NCI-H2029 (cell line): ENCODE measurements at regions not wholly inside any gene's neighbourhood (a gene's known extent, or its start where the extent isn't known, plus 50 kb on each side); places are given as distances from the start of the nearest gene placed in this dataset.

Experiments
- DNase-seq: peaks from one replicate; lab custom pipeline; 2025; lab: John Stamatoyannopoulos, UW

DNA sequence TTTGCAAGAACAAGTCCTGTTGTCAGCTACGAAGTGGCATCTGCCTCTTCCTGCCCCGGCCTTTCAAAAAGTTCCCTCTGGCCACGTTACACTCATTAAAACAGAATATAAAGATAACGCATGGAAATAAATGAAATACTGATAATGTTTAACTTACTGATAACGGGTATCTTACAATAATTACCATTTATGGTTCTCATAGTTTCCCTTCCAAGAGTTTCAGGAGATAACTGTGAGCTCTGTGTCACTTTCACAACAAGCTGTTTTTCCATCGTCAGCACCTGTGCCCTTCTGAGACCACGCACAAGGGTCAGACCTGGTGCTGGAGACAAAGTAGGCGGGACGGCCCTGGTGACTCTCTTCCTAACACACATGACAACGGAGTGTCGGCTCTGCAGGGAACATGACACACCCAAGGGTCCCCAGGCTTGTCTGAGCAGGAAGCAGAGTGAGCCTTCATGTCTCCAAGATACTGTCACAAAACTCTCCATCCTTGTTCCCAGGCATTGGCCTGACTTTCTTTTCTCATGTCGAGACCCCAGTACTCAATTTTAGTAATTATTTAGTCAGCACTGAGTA lies 86.2 kb upstream of the THBS2 start:
- no peak for DNase-seq

DNA sequence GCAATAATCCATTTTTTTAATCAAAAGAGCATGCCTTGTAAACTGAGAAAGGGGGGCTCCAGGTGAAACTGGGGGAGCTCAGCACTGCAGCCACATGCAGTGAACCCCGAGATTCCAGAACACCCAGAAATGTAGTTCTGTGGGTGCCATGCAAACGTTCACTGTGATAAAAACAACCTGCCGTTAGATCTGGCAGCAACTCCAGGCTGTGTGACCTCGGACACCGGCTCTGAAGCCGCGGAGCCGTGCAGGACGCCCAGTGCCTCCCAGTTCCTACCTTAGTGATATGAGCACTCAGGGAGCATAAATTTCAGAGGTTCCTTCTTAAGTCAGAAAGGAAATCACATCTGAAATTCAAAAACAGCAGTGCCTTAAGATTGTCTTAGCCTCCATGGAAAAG lies 85.4 kb upstream of the THBS2 start:
- DNase-seq, result no peak

GRCh38 chr6:169337886-169338445 lies 84.3 kb upstream of the THBS2 start:
- DNase-seq, result no peak

- DNase-seq, result no peak
These were observed 81.7 kb upstream of the THBS2 start for GRCh38 chr6:169335301-169335700.

- no peak for DNase-seq
These were observed 78.6 kb upstream of the THBS2 start for GRCh38 chr6:169332250-169332649.

GRCh38 chr6:169328112-169328801 lies 74.6 kb upstream of the THBS2 start:
- no peak for DNase-seq

DNA sequence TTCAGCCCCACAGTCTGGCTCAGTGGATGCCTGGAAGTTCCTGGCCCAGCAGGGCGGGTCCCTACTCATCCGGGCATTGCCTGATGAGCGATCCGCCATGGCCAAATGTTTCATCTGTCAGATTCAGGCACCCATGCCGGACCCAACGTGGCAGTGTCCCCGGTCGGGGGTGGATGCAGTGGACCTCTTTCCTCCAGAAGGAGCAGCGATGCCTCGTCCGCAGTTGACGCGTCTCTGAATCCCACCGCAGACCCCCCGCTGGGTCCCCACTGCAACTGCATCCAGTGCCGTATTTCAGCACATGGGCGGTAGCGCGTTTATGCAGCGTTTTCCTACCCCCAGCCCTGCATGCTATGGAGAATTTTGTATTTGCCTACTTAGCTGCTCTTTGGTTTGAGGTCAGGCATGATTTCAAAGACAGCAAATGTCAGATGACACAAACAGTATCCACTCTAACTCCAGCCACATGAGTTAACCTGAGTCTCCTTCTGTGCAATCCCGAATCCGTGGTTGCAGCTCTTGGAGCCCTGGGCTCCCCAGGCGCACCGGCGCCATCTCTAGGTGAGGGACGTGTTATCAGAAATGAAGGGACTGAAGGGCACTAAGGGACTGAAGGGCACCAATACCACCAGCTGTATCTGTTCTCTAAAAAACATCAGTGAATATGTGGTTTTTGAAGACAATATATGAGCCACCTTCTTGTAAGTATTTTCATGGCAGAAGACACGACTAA lies 72.6 kb upstream of the THBS2 start:
- DNase-seq, result peak; percentile 6

DNA sequence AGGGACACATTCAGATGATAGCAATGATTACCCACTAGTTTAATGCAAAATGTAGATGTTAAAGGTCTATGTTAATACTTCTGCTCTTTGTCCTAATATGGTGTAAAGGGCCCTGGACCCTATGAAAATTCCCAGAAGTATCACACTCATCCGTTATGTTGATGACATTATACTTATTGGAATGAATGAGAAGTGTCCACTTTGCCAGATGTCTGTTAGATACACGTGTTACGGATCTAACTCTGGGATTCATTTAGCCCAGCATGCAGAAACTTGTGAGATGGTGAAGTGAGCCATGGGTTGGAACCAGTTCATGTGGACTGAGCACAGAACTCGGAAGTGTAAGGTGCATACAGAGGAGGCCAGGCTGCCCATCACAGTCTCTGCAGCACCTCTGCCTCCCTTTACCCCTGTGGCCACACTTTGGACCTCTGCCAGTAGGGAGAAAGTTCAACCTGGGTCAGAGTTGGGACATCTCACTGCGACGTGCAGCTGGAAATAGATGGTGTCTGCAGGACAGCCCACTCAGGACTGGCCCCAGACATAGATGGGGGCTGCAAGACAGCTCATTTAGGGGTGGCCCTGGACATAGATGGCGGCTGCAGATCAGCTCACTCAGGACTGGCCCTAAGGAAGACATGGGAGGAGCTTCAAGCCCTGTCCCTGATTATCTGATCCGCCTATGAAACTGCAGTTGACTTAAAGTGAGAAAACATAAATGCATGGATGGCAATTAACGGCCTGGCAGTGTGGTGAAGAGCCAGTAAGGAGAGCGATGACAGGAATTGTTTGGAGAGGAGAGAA lies 71.2 kb upstream of the THBS2 start:
- DNase-seq, result no peak

GRCh38 chr6:169324086-169324485 lies 70.4 kb upstream of the THBS2 start:
- no peak for DNase-seq

DNA sequence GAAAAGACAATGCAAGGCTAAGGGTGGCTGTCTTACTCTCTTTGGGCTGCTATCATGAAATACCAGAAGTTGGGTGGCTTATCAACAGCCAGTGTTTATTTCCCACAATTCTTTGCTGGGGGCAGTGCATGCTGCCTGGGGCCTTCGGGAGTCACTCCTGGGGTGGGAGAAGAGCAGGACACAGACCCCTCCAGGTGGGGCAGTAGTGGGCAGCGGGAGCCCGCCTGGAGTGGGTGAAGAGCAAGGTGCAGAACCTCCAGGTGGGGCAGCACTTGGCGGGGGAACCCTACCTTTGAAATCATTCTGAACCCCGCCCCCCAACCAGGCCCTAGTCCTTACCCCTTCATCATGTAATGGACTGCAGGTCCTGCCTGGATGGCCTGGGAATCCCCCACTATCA lies 69.6 kb upstream of the THBS2 start:
- DNase-seq, result no peak

DNA sequence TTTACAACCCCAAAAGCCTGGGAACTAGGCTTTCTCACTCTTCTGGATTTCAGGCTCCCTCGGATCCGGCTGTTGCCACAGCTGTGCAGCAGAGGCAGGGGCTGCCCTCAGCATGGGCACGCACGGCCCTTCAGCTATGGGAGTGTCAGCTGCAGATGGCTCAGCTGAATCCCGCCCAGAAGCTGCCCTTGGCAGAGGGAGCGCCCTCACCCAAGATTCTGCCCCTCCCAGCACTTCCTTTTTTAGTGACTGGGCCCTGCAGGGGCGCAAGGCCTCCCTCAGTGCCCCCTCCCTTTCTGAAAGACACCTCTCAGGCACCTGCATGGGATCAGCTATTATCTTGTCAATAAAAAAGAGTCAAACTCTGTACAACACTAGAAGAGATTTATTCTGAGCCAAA lies 67.9 kb upstream of the THBS2 start:
- no peak for DNase-seq

DNA sequence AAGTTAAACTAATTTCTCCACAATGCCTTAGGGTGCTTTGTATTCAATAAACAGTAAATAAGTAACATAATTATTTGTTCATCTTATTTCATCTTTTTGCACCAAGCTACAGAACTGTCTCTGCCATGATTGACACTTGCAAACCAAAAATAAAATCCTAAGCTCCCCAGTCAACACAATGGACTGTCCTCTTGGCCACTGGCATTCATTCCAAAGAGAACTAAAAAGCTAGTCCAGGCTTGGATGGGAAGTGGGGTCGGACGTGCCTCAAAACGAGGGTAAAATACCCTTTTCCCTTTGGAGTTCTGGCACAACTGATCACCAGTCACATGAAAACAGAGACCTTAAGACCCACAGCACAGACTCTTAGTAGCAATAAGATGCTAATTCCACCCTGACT lies 66.4 kb upstream of the THBS2 start:
- no peak for DNase-seq

GRCh38 chr6:169317441-169318202 lies 64.0 kb upstream of the THBS2 start:
- DNase-seq, result no peak

GRCh38 chr6:169316651-169317050 lies 63.0 kb upstream of the THBS2 start:
- DNase-seq, result no peak

- no peak for DNase-seq
These were observed 62.4 kb upstream of the THBS2 start for GRCh38 chr6:169315830-169316614.

DNA sequence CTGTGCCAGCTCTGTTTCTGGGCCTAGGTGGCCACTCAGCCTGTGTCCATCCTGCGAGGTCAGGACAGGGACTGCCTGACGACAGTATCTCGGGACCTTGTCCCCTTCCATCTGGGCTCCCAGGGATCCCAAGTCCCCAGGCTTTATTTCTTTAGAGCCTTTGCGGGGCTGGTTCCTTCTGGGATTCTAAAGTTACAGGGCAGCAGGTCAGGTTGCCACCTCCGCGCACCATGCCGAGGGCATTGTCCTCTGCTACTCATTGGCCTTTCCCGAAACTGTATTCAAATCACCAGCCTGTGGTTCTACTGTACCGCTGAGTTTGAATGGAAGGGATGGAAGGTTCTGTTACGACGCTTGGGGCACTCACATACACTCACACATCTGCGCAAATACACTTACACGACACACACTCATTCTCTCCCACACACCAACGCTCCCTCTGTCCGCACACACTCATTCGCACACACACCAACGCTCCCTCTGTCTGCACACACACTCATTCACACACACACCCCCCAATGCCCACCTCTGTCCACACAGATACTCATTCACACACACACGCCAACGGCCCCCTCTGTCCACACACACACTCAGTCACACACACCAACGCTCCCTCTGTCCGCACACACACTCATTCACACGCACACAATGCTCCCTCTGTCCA lies 59.8 kb upstream of the THBS2 start:
- DNase-seq, result no peak

DNA sequence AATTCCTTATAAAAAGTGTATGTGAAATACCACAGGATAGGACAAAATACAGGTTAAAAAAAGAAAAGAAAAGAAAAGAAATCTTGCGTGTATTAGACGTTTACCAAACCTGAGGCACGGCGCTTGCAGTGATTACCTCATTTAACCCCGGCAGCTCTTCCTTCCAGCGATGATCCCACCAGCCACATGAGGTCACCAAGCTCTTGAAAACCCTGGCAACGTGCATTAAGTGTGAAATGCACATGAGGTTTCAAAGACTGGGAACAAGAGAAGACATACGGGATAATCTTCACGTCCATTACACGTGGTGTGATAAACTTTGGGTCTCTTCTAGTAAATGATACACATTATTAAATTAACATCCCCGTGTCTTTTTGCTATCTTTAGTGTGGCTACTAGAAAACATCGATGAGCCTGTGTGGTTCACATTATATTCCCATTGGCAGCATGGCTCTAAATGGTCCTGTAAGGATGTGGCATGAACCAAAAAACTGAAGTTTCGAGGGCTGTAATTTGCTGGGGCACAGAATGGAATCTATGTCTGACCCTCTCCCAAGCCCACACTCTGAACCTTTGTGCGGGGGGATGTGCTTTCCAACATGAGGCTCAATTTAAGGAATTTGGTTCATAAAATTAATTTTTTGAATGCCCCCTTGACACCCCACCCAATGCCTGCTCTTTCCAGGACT lies 59.2 kb upstream of the THBS2 start:
- DNase-seq, result no peak

- no peak for DNase-seq
These were observed 57.3 kb upstream of the THBS2 start for GRCh38 chr6:169310983-169311382.
